LHCN-M2 (cell line): ENCODE measurements at regions not wholly inside any gene's neighbourhood (a gene's known extent, or its start where the extent isn't known, plus 50 kb on each side); places are given as distances from the start of the nearest gene placed in this dataset.

Source experiments
- DNase-seq: peaks from one replicate; pipeline ENCODE4 v3.0.0-alpha.2; 2012; ENCODE audit warnings: low read depth

DNA sequence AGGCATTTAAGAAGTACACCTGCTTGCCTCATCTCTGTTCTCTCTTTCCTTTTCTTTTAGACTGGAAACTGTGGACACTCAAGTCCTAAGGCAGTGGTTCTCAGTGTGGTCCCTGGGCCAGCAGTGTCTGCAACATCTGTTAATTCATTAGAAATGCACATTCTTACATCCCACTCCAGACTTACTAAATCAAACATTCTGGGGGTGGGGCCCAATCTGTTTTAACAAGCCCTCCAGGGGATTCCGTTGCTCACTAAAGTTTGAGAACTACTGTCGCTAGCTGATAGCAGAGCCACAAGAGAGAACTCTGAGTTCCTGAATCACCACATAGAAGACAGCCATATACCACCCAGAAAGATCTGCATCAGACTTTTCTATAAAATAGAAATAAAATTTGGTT is 430.6 kb downstream of the BCOR start:
- no peak for DNase-seq

DNA sequence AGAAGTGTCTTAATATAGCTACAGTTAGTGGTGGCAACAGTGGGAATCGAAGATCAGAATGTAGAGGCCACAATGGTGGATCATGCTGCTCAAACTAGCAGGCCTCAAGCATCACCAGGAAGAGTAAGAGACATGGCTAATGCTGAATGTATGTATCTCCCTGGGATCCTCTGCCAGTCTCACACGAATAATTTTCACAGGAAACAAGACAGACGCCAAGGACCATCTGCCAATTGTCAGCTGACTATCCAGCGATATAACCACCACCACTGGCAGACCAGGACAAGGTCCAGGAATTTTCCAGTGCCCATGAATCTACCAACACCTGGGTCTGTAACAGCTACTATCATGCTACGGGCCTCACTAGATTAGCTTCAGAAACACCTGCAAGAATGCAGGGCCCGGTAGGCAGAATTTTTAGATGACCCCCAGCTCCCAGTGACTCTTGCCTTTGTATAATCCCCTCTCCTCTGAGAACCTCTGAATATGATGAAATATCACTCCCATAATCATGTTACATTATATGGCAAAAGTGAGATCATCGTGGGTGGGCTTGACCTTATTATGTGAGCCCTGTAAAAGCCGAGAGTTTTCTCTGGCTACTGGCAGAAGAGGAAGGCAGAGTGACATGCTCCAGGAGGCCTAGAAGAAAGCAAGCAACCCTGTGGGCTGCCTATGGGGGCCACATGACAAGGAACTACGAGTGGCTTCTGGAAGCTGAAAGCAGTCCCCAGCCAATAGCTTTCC is 429.8 kb downstream of the BCOR start:
- DNase-seq = no peak

DNA sequence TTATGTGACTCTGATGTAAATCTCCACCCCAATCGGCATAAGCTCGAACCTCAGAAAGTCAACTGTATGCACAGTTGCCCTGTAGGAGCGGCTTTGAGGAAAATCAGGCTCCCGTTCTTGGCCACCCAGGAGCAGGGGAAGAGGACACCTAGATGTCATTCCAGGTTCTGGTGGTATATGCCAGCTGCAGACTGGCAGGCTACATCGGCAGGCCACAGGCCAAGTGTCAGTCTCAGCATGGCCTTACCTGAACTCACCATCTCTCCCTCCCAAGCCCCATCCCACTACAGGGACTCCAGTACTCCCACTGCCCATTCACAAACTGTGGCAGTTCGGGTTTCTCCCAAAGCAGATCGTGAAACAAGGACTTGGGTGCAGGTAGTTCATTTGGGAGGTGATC is 428.1 kb downstream of the BCOR start:
- no peak for DNase-seq

DNA sequence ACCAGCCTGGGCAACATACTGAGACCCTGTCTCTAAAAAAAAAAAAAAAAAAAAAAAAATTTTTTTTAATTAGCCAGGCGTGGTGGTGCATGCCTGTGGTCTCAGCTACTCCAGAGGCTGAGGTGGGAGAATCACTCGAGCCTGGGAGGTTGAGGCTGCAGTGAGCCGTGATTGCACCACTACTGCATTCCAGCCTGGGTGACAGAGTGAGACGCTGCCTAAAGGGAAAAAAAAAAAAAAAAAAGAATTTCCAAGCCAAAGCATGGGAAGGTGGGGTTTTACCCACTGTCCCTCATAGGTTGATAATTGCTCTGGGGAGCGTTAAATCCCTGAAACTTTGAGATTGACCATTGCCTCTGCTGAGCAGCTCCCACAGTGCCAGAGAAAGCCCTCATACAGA is 427.5 kb downstream of the BCOR start:
- no peak for DNase-seq

DNA sequence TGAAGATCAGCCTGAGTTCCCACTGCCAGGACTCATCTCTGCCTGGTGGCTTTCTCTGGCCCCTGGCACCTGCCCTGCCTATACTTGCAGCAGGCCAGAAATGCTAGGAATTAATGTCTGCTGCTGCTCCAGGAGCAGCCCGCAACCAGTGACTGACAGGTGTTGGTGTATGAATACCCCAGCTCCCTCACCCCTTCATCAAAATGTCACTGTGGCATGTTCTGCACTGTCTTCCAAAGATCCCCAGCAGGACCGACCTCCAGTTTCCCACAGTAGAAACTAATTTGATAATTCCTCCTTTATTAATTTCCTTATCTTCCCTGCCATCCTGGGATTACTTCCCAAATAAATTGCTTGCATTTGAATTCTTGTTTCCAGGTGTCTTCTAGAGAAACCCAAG is 425.4 kb downstream of the BCOR start:
- DNase-seq = no peak

DNA sequence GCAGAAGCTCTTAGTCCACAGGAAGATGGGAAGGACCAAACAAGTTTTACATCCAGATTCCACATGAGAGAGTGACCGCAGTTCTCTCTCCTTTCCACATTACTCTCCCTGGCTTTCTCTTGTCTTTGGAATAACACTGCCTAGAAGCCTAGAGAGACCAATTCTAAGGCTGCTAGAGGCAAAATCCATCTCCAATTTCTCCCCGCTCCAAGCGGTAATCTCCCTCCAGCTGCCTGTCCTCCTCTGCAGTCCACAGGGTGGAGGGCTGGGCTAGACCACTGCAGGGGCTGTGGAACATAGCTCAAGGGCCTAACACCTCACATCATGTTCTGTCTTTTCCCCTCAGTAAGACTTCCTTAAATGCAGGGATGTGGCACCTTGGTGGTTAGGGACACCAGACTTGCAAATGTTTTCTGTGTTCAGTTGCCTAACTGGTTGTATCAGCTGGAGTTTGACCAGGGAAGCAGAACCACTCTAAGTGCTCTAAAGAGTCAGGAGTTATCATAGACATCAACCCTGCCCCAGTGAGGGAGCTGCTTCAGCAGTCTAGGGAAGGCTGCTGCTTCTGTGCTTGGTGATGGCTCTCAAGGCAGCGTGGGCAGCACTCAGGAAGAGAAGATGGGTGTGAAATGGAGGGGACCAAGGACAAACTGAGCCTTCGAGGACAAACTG is 423.1 kb downstream of the BCOR start:
- DNase-seq = no peak

DNA sequence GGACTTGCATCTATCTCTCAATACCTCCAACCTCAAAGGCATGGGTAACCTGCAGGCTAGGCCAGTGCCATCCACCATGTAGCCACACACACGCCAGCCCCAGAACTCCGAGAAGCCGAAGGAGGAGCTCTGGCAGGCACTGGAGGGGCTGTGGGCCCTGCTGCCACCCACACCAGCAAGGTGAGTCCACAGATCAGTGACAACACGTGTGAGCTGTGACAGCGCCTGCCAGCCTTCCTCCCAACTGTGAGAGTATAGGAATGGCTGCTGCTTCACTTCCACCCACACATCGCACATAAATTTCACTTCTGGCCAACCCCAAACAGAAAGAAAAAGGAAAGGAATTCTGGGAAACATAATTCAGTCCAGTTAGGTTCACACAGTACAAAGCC is 422.6 kb downstream of the BCOR start:
- no peak for DNase-seq

DNA sequence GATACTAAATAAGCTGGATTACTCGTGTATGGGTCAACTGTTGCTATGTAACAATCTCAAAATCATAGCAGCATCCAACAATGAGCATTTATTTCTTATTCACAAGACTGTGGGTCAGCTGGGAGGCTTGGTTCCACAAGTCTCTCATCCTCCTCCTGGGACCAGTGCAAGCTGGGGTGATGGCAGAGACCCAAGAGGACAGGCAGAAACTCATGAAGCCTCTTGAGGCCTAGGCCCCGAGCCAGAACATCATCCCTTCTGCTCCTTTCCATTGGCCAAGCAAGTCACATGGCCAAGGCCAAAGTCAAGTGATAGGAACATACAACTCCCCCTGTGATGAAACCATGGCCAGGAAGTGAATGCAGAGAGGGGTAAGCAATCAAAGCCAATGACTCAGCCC is 422.1 kb downstream of the BCOR start:
- peak; percentile 9 for DNase-seq

DNA sequence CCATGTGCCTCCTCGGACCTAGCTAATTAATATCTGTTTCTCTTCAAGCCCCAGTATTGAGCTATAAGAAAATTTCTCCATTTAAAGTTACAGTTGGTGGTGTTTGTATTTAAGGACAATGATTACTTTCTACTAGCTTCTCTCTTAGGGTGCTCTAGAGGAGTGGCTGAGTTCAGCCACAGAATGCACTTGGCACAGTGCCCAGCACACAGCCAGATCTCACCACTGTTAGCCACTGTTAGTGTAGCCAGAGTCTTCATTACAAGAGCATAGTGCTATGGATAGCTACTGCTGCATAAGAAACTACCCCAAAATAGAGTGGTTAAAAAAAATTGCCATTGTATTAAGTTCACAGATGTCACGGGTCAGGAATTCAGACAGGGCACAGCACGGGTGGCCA is 421.3 kb downstream of the BCOR start:
- DNase-seq = no peak

DNA sequence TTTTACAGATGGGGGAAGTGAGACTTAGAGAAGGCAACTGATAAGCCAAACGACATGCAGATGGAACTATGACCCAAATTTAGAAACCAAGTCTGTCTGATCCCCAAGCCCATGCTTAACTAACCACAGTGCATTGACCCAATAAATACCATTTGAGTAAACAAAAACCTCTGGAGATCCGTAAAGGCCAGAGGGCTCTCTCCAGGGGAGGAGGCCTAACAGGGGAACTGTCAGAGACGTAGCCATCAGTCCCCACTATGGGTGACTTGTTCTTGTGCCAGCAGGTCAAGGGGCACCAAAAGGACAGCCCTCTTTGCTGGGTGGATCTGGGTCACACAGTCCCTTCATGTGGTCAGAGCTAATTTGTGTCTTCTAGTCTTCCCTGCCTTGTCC is 420.2 kb downstream of the BCOR start:
- DNase-seq = no peak

DNA sequence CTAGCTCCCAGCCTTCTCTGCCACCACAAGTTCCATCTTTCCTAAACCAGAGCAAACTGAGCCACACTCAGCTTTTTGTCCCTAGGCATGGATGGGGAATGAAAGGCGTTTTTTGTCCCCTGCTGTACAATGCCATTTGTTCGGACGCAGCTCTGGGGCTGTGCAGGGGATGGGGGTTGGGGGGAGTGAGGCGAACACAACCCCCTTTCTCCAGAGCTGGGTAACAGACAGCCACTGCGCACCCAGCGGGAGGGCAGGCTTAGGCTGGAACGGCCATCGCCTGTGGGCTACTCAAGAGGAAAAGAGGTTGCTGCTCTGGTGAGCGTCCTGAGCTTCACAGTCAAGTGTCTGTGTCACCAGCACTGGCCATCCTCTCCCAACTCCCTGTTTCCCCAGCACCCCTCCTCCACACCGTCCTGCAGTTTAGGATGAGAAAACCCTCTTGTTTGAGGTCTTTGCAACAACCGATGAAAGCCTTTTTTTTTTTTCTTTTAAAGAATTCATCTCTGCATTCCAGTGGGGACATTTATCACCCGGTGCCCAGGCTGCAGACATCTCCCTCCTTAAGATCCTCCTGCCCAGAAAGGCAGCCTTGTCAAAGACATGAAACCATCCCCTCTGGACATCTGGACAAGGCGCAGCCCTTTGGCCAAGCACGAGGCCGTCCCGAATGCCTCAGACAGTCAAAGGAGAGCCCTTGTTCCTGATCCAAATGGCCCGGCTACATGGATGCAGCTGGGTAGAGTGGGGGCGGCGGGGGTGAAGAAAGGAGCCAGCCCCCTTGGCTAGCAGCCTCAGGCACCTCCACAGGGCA is 419.6 kb downstream of the BCOR start:
- no peak for DNase-seq

DNA sequence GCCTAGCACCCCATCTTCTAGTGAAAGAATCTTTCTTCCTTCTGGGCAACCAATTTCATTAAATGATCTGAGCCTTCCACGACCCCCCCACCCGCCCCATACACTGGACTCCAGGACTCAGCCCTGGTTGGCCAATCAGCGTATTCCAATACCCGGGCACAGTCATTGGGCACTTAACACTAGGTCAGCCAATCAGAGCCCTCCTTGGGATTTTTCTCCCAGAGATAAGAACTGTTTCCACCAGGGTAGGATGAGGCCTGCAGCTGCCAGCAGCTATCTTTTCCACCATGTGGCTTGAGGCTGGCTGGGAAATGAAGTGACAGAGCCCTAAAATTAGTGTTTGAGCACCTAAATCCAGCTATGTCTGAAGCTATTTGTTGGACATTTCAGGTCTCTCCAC is 418.8 kb downstream of the BCOR start:
- DNase-seq = peak; percentile 4

DNA sequence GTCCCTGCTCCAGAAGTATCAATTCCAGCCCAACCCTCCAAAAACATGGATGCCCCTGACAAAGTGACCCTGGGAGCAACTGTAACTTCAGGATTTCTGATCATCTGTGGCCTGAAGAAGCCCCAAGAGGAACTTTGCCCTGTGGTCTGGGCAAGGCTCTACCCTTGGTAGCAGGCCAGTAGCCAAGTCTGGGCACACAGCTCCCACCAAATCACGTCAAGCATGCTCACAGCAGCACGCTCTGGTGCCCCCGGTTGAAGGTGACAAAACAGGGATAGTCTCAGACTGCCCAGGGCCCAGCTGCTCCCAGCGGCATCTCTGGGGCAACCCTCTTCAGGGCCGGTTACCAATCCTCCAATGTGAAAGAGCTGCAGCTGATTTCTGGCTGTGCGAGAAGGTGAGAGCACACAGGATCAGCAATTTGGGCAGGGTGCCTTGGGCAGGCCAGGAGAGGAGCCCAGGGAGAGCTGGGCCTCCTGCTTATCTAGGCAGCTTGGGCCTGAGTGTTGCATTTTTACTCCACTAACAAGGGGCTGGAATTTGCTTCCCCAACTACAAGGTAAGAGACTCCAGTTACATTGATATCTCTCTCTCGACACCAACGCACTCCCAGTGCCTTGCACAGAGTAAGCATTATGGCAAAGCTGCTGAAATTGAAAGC is 418.1 kb downstream of the BCOR start:
- DNase-seq = no peak

DNA sequence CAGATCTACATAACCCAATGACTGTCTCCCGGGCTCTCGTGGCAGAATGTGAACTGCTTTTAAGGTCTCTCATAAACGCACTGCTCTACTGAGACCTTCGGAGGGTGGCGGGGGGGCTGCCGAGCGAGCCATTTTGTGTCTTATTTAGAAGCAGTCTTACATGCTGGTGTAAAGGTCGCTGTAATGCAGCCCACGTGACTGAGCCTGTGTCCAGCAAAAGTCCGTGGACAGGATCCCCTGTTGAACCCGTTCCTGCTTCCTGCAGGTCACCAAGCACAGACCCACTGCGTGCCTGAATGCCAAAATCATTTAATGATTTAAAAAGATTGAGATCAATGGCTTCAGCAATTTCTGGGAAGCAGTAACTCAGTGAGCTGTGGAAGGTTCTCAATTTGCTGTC is 415.9 kb downstream of the BCOR start:
- DNase-seq = no peak

DNA sequence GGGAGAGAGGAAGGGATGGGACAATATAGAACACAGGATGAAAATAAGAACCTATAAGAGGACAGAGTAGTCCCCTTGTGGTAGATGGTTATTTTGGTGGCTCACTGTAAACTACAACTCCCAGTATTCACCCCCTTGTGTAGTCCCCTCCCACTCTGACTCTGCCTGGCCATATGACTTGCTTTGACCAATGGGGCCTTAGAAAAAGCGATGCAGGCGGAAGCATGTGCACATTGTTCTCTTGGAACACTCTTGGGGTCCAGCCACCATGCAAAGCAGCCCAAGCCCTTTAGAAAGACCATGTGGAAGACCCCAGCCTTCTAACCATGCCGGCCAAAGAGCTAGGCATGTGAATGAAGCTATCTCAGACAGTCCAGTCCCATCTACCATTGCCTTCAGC is 415.0 kb downstream of the BCOR start:
- DNase-seq = no peak

DNA sequence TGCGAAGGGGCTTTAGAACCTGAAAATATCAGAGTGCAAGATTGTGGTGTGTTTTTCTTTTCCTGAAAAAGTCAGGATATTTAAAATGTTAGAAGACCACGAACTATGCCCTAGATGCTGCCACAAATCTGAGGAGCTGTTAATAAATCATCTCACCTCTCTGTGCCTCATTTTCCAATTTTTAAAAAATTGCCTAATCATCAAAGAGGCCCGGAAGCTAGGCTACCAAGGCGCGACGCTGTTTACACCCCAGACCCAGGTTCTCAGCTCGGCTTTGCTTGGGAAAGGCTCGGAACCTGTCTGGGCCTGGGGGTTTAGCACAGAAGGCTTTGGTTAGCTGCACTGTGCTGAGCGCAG is 409.6 kb downstream of the BCOR start:
- DNase-seq = no peak

DNA sequence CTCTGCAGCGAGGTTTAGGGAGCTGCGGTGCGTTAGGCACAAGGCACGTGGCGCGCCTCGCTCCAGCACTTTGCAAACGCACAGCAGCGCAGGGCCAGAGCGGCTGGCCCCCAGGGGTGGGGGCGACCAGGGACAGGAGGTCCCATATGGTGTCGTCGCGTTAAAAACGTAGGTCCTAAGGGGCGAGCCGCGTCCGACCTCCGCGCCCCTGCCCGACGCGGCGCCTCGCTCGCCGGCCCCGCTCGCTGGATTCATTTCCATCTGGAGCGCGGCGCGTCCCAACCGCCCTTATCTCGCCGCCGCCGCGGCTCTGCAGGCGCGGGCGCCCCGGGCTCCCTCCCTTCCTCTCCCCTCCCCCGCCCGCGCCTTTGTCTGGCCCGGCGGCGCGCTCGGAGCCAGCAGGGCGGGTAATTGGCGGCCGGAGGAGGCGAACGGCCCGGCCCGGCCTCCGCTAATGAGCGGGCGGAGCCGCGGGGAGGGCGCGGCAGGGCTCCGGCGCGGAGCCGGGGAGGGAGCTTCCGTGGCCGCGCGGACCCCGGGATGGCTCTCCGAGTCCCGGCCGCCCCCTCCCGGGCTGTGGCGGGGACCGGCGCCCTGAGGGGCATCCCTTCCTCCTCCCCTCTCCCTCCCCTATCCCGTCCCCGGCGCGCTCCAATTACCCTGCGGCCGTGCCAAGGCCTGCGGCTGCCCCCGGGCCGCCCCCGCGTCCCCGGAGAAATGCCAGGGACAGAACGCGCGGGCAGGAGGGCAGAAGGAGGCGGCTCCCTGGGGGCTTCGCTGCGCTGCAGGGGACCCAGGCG is 409.0 kb downstream of the BCOR start:
- peak; percentile 11 for DNase-seq

DNA sequence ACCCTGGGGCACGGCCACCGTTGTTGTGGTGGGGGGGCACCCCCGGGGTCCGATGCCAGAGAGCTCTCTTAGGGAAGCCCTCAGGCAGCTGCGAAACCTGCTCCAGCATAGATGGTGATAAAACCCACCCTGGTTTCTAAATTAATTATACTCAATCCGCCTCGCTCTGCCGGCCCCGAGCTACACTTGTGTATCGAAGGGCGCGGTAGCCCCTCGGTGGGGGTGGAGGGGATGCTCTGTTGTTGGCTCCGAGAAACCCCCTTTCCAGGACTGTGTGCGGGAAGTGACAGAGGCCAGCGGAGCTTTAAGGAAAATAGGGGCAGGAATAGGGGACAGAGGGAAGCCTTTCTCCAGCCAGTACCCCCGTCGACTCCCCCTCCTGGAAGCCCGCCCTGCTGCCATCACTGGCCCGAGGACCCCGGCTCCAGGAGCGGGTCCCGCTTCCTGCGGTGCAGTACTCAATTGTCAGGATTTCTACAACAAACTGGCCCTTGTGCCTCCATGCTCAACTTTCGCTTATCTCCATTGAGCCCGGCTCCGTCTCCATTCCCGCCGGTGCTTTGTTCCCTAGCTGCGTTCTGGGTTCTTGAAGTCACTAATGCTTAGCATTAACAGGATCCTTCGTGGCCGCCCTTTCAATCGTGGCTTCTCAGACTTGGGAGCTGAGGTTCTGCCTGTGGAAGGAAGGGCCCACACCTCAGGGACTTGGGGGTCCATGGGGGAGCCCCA is 408.2 kb downstream of the BCOR start:
- no peak for DNase-seq

DNA sequence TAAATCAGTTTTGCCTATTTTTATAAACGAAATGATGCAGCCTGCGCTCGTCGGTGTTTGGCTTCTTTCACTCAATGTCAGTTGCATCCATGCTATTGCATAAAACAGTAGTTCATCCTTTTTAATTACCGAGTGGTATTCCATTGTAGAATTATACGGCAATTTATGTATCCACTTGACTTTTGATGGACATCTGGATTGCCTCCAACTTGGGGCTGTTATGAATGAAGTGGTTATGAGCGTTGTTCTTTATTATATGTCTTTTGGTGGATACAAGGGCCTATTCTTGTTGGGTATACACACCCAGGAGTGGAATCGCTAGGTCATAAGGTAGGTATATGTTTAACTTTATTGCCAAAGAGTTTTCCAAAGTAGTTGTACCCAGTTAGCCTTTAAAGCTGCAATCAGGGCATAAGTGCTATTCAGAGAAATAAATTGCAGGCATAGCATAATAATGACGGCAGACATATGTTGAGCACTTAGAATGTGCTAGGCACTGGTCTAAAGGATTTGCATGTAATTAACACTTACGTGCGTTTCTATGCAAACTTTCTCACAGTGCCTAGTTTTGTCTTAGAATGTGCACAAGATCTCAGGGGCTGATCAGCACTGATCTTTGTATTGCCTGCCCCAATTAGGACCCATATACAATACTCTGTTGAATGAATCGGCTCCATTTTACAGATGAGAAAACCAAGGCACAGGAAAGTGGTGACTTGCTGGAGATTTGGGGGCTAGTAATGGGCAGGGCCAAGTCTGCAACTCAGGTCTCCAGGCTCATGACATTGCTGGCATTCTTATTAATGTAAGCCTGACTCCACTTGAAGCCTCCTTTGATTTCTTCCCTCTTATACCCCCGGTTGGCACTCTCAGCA is 407.0 kb downstream of the BCOR start:
- no peak for DNase-seq

DNA sequence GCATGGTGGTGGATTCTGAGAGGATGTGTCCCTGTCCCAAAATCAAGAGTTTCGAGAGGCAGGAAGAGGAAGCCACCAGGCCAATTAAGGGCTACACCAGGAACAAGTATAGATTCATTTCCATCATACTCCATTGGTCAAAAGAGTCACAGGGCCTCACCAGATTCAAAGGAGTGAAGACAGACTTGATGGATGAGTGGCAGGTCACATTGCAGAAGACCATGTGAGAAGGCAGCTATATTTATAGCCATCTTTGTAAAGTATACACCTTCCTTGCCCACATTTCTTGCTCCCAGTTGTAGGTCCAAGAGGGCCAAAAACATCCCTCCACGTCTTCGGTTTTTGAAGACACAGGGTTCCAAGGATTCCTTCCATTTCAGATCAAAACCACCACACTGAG is 406.0 kb downstream of the BCOR start:
- DNase-seq = no peak
